ENCODE measurements at regions not wholly inside any gene's neighbourhood (a gene's known extent, or its start where the extent isn't known, plus 50 kb on each side); places are given as distances from the start of the nearest gene placed in this dataset.

- DNase-seq: no peak
These were observed 77.4 kb upstream of the NBEA start for GRCh38 chr13:34864671-34865070.

GRCh38 chr13:34867590-34867989, 74.5 kb upstream of the NBEA start:
- DNase-seq: no peak

DNA sequence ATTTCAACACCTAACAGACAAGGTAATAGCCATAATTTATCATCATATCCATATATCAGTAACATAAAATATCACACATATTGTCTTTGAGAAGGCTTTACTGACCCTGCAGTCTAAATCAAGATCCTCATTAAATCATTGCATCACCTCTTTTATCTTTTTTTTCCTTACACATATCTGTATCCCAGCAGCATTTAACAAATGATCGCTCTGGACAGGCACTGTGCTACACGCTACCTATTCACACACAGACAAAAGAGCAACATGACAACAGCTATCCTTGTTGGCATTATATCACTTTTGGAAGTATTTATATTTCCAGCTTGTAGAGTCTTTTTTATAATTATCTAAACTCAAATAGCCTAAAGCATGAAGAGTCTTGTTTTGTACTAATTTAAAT, 73.3 kb upstream of the NBEA start:
- no peak for DNase-seq

DNA sequence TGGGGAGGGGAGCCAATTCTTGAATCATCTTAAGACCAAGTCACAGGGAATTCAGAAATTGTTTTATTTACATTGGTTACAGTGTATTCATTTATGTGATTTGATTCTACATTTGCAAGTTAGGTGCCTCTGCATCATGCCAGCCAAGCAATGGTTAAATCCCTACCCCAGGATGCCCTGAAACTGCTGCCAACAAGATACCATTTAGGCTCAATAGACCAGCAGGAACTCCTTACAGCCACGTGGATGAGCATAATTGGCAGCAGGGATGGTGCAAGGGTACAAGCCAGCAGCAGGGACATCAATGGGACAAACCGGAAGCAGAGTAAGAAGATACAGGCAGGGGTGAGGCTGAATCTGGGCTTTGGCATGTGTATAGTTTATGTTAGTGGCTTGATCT, 72.4 kb upstream of the NBEA start:
- no peak for DNase-seq

DNA sequence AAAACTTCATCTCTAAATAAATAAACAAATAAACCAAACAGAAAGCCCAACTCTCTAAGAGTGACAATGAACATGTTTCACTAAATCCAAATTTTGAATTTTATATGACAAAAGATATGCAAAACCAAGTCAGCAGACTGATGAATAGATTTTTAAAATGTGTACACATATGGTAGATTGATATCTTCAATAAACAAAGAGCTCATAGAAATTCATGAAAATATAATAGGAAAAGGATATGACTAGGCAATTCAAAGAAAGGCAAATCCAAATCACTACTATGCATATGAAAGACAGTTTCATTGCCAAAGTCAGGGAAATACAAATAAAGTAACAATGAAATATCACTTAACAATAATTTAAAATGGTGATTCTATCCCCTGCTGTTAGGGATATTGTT, 63.7 kb upstream of the NBEA start:
- DNase-seq: peak; percentile 72

DNA sequence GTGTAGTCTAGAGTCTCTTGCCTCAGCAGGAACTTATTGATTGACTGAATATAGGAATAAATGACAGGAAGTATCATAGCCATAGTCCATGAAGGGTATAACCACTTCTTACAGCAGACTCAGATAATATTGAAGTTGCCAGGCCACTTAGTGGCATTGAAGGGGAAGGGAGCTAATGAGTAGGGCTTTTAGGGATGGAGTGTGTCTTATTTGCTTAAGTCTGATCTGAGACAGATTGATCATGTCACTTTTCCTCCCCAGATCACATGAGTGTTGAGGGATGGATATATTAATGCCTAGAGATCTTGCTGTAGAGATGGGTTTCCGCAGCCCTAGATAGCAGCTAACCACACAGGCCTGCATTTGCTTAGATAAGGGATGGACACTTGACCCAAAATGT, 62.2 kb upstream of the NBEA start:
- no peak for DNase-seq

DNA sequence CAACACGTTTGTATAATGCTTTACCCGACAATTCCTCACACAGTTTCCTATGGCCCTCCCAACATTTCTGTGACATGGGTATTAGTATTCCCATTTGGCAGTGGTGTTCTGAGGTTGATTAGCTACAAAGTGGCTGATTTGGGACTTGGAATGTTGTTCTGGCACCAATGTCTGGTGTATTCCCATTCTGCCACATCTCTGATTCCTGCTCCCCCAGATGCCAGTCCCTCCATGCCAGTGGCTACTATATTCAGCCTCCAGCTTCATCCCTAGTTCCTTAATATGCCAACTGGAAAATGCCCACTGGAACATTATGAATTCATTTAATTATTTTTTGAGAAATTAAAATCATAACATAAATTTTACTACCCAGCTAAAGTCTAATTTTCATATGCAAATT, 60.6 kb upstream of the NBEA start:
- no peak for DNase-seq

GRCh38 chr13:34883396-34883795, 58.7 kb upstream of the NBEA start:
- no peak for DNase-seq

DNA sequence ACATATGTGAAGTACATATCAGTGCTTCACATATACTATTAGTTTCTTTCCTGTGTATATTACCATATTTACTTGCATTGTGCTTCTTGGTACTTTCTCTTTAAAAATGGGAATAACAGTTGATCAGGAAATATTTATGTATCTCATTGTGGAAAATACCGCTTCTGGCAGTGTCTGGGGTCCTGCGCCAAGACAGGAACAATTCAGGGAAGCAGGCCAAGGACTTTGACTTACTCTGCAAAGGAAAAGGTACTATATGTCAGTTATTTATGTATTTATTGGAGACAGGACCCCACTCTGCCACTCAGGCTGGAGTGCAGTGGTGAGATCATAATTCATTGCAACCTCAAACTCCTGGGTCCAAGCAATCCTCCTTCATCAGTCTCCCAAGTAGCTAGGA, 57.7 kb upstream of the NBEA start:
- no peak for DNase-seq

DNA sequence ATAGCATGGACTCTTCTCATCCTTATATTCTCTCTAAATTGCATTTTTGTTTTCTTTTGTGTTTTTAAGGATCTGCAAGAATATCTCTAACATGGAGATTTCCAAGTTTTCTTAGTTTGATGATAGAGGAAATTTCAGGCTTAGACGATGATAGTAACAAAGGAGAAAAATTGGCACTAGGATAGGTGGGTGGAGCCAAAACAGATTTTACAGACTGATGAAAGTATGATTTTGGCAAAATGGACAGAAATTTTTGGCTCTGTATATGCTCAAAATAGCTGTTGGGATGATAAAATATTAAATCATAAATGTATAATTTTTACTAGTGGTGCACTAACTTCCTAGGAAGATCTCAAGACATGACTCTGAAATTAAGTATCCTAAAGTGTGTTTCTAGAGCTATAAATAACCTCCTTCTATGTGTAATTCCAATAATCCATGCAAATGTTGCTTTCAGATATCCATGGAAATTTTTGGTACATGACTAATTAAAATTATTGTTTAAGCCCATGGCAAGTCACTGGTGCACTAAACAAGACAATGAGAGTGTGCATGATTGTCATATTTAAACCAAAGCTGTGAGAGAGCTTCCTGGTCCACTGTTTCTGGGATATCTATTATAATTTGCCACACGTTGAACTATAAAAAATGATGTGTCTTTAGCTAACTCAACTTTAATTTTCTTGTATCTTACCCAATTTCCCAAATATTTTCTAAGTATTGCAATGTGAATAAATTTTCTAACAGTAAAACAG, 55.8 kb upstream of the NBEA start:
- DNase-seq: no peak

- no peak for DNase-seq
These were observed 55.1 kb upstream of the NBEA start for GRCh38 chr13:34886987-34887386.

All from NCI-H526 treated with DMSO at 0.1 percent for 48 hours (cell line).